ENCODE measurements at regions not wholly inside any gene's neighbourhood (a gene's known extent, or its start where the extent isn't known, plus 50 kb on each side); places are given as distances from the start of the nearest gene placed in this dataset.
"Not testable (repeated sequence)": the region's sequence is repeated elsewhere in the genome, so short reads cannot be mapped to it uniquely, and the experiment has no call there.

DNA sequence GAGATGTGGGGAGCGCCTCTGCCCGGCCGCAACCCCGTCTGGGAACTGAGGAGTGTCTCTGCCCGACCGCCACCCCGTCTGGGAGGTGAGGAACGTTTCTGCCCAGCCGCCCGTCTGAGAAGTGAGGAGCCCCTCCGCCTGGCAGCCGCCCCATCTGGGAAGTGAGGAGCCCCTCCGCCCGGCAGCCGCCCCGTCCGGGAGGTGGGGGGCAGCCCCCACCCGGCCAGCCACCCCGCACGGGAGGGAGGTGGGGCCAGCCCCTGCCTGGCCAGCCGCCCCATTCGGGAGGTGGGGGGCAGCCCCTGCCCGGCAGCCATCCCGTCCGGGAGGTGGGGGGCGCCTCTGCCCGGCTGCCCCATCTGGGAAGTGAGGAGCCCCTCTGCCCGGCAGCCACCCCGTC is 137.7 kb downstream of the KBTBD2 start:
- TF ChIP-seq CTCF (IDR thresholded peaks at IDR 0.05; ENCODE audit: poor library complexity); EZH2 (IDR thresholded peaks at IDR 0.05; ENCODE audit: borderline replicate concordance): not testable (repeated sequence)

Measured in hepatocyte (in vitro differentiated cells).